H1 (cell line): ENCODE measurements at regions not wholly inside any gene's neighbourhood (a gene's known extent, or its start where the extent isn't known, plus 50 kb on each side); places are given as distances from the start of the nearest gene placed in this dataset.

Source experiments
- CTCF ChIA-PET: fragments of 300-600 bp; sonication (Branson Sonifier 250); formaldehyde crosslinking; loops from one replicate; lab custom pipeline; 2021; ENCODE audit not compliant: partially characterized antibody; lab: Charles Lee
- POLR2A ChIA-PET: fragments of 300-600 bp; sonication (Branson Sonifier 250); formaldehyde crosslinking; loops from one replicate; lab custom pipeline; 2021; ENCODE audit warnings: inconsistent platforms; ENCODE audit not compliant: partially characterized antibody; lab: Charles Lee
- DNase-seq, 2 experiments: peaks; one replicate each; pipeline versions ENCODE4 v3.0.0 to v3.0.0-alpha.2; 2010 to 2022; ENCODE audit warnings: low spot score in 2 of 2, low read depth in 1 of 2, mixed read lengths in 1 of 2
- FAIRE-seq: peaks from 2 replicates; lab custom pipeline; 2011; peaks lifted over from hg19 to GRCh38; lab: Jason Lieb, UNC
- H2AFZ ChIP-seq: 2 replicates; pipeline ENCODE4 v1.8.1; 2012; ENCODE audit warnings: low read length, inconsistent platforms
- H2AK5ac ChIP-seq: 2 replicates; pipeline ENCODE4 v1.6.1; 2013; ENCODE audit warnings: low read depth, low read length
- H2BK120ac ChIP-seq: replicated peaks from 2 replicates; pipeline ENCODE3; 2013; ENCODE audit warnings: low read depth, low read length, inconsistent platforms
- H2BK12ac ChIP-seq: 2 replicates; pipeline ENCODE4 v1.6.1; 2013; ENCODE audit warnings: low read depth, low read length
- H2BK15ac ChIP-seq: 2 replicates; pipeline ENCODE4 v1.6.1; 2013; ENCODE audit warnings: low read length
- H2BK20ac ChIP-seq: 2 replicates; pipeline ENCODE4 v1.6.1; 2013; ENCODE audit warnings: low read length
- H2BK5ac ChIP-seq: 2 replicates; pipeline ENCODE4 v1.6.1; 2013; ENCODE audit warnings: low read depth, low read length
- H3K14ac ChIP-seq: 2 replicates; pipeline ENCODE4 v1.6.1; 2013; ENCODE audit warnings: inconsistent platforms; ENCODE audit not compliant: insufficient read length
- H3K18ac ChIP-seq: 2 replicates; pipeline ENCODE4 v1.6.1; 2013; ENCODE audit warnings: low read length; ENCODE audit errors: extremely low read depth
- H3K23ac ChIP-seq: 2 replicates; pipeline ENCODE4 v1.6.1; 2013; ENCODE audit warnings: inconsistent platforms; ENCODE audit not compliant: insufficient read length
- H3K23me2 ChIP-seq: 2 replicates; pipeline ENCODE4 v1.6.1; 2013; ENCODE audit warnings: low read depth, low read length
- H3K27ac ChIP-seq: 2 replicates; pipeline ENCODE4 v1.6.1; 2011; ENCODE audit warnings: low read depth, low read length, inconsistent platforms
- H3K27me3 ChIP-seq, 4 experiments: replicated peaks in 1 of 4; 1 replicate in 1 of 4; 2 replicates in 3 of 4; pipeline versions ENCODE4 v1.6.1 to v1.8.1; 2011 to 2013; ENCODE audit warnings: low read length in 3 of 4, mild to moderate bottlenecking in 3 of 4, inconsistent platforms in 2 of 4, mixed read lengths in 2 of 4, moderate library complexity in 1 of 4; ENCODE audit not compliant: control insufficient read depth in 3 of 4, insufficient read depth in 3 of 4; ENCODE audit errors: extremely low read depth in 1 of 4
- H3K36me3 ChIP-seq, 4 experiments: 2 replicates each; pipeline versions ENCODE4 v1.6.1 to v1.8.1; 2011 to 2013; ENCODE audit warnings: mild to moderate bottlenecking in 4 of 4, low read length in 3 of 4, moderate library complexity in 2 of 4, control low read depth in 1 of 4, inconsistent platforms in 1 of 4; ENCODE audit not compliant: insufficient read depth in 4 of 4, control insufficient read depth in 2 of 4
- H3K4ac ChIP-seq: replicated peaks from 2 replicates; pipeline ENCODE3; 2013; ENCODE audit warnings: low read length, low read depth, mixed read lengths, inconsistent platforms; ENCODE audit not compliant: insufficient read length
- H3K4me1 ChIP-seq, 4 experiments: replicated peaks in 1 of 4; 1 replicate in 1 of 4; 2 replicates in 3 of 4; pipeline versions ENCODE4 v1.6.1 to v1.8.1; 2011 to 2013; ENCODE audit warnings: low read length in 3 of 4, inconsistent platforms in 2 of 4, mixed read lengths in 1 of 4; ENCODE audit not compliant: insufficient read depth in 4 of 4, control insufficient read depth in 3 of 4
- H3K4me2 ChIP-seq, 2 experiments: 2 replicates each; pipeline versions ENCODE4 v1.6.1 to v1.8.1; 2011 to 2013; ENCODE audit warnings: low read depth in 2 of 2, low read length in 2 of 2, control low read depth in 1 of 2, inconsistent platforms in 1 of 2, mild to moderate bottlenecking in 1 of 2; ENCODE audit not compliant: insufficient read depth in 1 of 2
- H3K4me3 ChIP-seq, 4 experiments: fragments of 200-600, 300-600 bp in 1 of 4; sonication (generic), shearing (Covaris generic), sonication (Bioruptor Twin) in 1 of 4; 2 replicates each; pipeline versions ENCODE4 v1.5.1 to v1.8.1; 2011 to 2016; ENCODE audit warnings: low read length in 4 of 4, low read depth in 3 of 4, control low read depth in 2 of 4, inconsistent platforms in 2 of 4, mild to moderate bottlenecking in 2 of 4, mixed read lengths in 1 of 4, moderate library complexity in 1 of 4; ENCODE audit not compliant: insufficient read depth in 2 of 4; ENCODE audit errors: extremely low read depth in 1 of 4
- H3K56ac ChIP-seq: replicated peaks from 2 replicates; pipeline ENCODE3; 2013; ENCODE audit warnings: low read depth, mild to moderate bottlenecking, mixed read lengths, low read length, inconsistent platforms; ENCODE audit not compliant: insufficient read length
- H3K79me1 ChIP-seq: 2 replicates; pipeline ENCODE4 v1.6.1; 2013; ENCODE audit warnings: low read depth, low read length, control low read depth
- H3K79me2 ChIP-seq, 2 experiments: 2 replicates each; pipeline versions ENCODE4 v1.6.1 to v1.8.1; 2012 to 2013; ENCODE audit warnings: low read length in 2 of 2, mild to moderate bottlenecking in 2 of 2, inconsistent platforms in 1 of 2; ENCODE audit not compliant: insufficient read depth in 2 of 2, control insufficient read depth in 1 of 2
- H3K9ac ChIP-seq, 4 experiments: replicated peaks in 1 of 4; 1 replicate in 1 of 4; 2 replicates in 3 of 4; pipeline versions ENCODE4 v1.6.1 to v1.8.1; 2011 to 2013; ENCODE audit warnings: low read depth in 3 of 4, low read length in 3 of 4, control low read depth in 2 of 4, mild to moderate bottlenecking in 2 of 4, moderate library complexity in 2 of 4, inconsistent platforms in 1 of 4; ENCODE audit errors: extremely low read depth in 1 of 4
- H3K9me3 ChIP-seq, 2 experiments: 2 replicates each; pipeline versions ENCODE4 v1.6.1 to v1.8.1; 2012 to 2013; ENCODE audit warnings: mild to moderate bottlenecking in 2 of 2, moderate library complexity in 2 of 2, control low read depth in 1 of 2, inconsistent platforms in 1 of 2, low read depth in 1 of 2, low read length in 1 of 2, mixed read lengths in 1 of 2; ENCODE audit not compliant: insufficient read depth in 2 of 2
- H4K20me1 ChIP-seq, 2 experiments: replicated peaks in 1 of 2; 2 replicates each; pipeline versions ENCODE3 to v1.8.1; 2011 to 2013; ENCODE audit warnings: inconsistent platforms in 2 of 2, low read length in 2 of 2, mild to moderate bottlenecking in 1 of 2; ENCODE audit not compliant: insufficient read depth in 2 of 2, control insufficient read depth in 1 of 2
- H4K5ac ChIP-seq: 2 replicates; pipeline ENCODE4 v1.6.1; 2013; ENCODE audit warnings: low read length, low read depth, mixed read lengths, inconsistent platforms; ENCODE audit not compliant: insufficient read length
- H4K8ac ChIP-seq: 2 replicates; pipeline ENCODE4 v1.8.0; 2013; ENCODE audit warnings: mild to moderate bottlenecking, moderate library complexity, low read length, inconsistent platforms; ENCODE audit not compliant: insufficient read depth; ENCODE audit errors: extremely low read depth
- H4K91ac ChIP-seq: replicated peaks from 2 replicates; pipeline ENCODE3; 2013; ENCODE audit warnings: low read length, mixed read lengths, inconsistent platforms; ENCODE audit not compliant: insufficient read length
- CHD1 ChIP-seq: IDR thresholded peaks from 2 replicates; pipeline ENCODE4 v1.6.1; 2012; ENCODE audit warnings: low read depth, low read length, improper control_type of control experiment
- CTBP2 ChIP-seq: IDR thresholded peaks from 2 replicates; pipeline ENCODE4 v1.7.0; 2011; ENCODE audit warnings: borderline replicate concordance, mild to moderate bottlenecking, moderate library complexity, mixed read lengths, low read length; ENCODE audit not compliant: insufficient read depth, insufficient read length
- EGR1 ChIP-seq: IDR thresholded peaks from 2 replicates; pipeline ENCODE4 v1.6.1; 2011; ENCODE audit warnings: low read depth, low read length, borderline replicate concordance
- KDM1A ChIP-seq: fragments of 200-600, 300-600 bp; sonication (generic); IDR thresholded peaks from 2 replicates; pipeline ENCODE4 v1.7.1; 2016; ENCODE audit warnings: mild to moderate bottlenecking, low read length, borderline replicate concordance
- KDM5A ChIP-seq: fragments of 200-600 bp; IDR thresholded peaks from 2 replicates; pipeline ENCODE4 v1.7.1; 2012; ENCODE audit warnings: mild to moderate bottlenecking, low read length, inconsistent platforms, mixed read lengths
- NRF1 ChIP-seq: IDR thresholded peaks from 2 replicates; pipeline ENCODE4 v1.6.1; 2011; ENCODE audit warnings: mild to moderate bottlenecking, low read depth, low read length, improper control_type of control experiment
- POLR2AphosphoS5 ChIP-seq: IDR thresholded peaks from 2 replicates; pipeline ENCODE4 v1.6.1; 2011; ENCODE audit warnings: low read depth, low read length
- SP1 ChIP-seq: IDR thresholded peaks from 2 replicates; pipeline ENCODE4 v1.6.1; 2011; ENCODE audit warnings: low read depth, low read length
- WGBS, 2 experiments: shearing (Covaris generic) in 1 of 2; methylation state at CpG; one replicate each; pipeline versions ENCODE4 v1.1.6 to v1.1.7; 2013 to 2015; ENCODE audit warnings: low lambda C conversion rate in 2 of 2, mixed read lengths in 2 of 2, inconsistent platforms in 1 of 2, low coverage in 1 of 2, missing lambda C conversion rate in 1 of 2; ENCODE audit not compliant: insufficient replicate concordance in 2 of 2, insufficient coverage in 1 of 2, insufficient read length in 1 of 2; ENCODE audit errors: extremely low coverage in 1 of 2, missing lambda C conversion rate in 1 of 2; 5-methylcytosine and 5-hydroxymethylcytosine counted together

DNA sequence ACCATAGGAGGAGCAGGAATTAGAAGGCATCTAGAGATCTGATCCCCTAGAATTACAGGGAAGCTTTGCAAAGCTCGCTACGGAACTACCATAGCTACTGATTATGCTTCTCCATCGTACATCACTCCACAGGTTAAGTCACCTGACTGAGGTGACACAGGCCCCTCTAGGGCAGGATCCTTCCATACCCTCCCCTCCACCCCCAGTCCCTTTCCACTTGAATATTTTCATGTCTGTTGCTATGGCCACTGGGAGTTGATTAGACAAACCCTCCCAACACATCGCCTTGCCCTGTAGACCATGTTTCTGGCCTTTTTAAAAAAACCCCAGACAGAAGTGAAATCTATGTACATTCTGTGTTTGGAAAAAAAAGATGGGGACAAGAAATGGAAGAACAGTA, 287.1 kb downstream of the SOX9 start:
- no peak for DNase-seq
- Histone ChIP-seq H2BK120ac (no peak overlapping the region), H3K4me2 (no peak overlapping the region; a peak in 1 of 4 replicates), H3K4ac (no peak overlapping the region), H3K56ac (no peak overlapping the region), H3K27ac (no peak overlapping the region), H4K20me1 (peaks cover 0 to 2% of the 10 kb centered on the region in 2 experiments), H4K91ac (no peak overlapping the region), H4K5ac (no peak overlapping the region), H2AFZ (no peak overlapping the region), H3K9me3 (no peaks in the 10 kb centered on the region), H3K79me1 (no peaks in the 10 kb centered on the region), H2BK15ac (no peak overlapping the region), H3K23ac (no peak overlapping the region), H3K14ac (no peak overlapping the region), H3K27me3 (peaks cover 37 to 65% (median 54%) of the 10 kb centered on the region in 4 experiments), H3K36me3 (no peaks in the 10 kb centered on the region), H2AK5ac (no peak overlapping the region), H3K23me2 (no peaks in the 10 kb centered on the region)
- CTCF ChIA-PET = interaction anchor here (0.9 to 1.7 kb wide), 3 partner anchors 16 to 1117 kb away, joined by 3 to 4 read pairs (median 4); no protein-coding TSS in a partner anchor
- WGBS, 2 experiments = 89% methylated on average over 4 of the region's 4 CpGs; no CpG with 5 or more reads in 1 of the 2 experiments
- no peak for TF ChIP-seq CTBP2
- TF ChIP-seq NRF1 = no peak
- no peak for TF ChIP-seq EGR1
- TF ChIP-seq SP1 = no peak
- TF ChIP-seq KDM5A = no peak
- no peak for TF ChIP-seq CHD1
- TF ChIP-seq KDM1A = no peak
- TF ChIP-seq POLR2AphosphoS5 = no peak
- TF ChIP-seq, all 59 proteins: peak for 0
- Histone ChIP-seq H4K8ac (no peak overlapping the region), H3K18ac (no peak overlapping the region), H2BK12ac (no peak overlapping the region), H3K4me1 (peaks cover 0 to 4% (median 0%) of the 10 kb centered on the region in 4 experiments; a peak in 2 of 7 replicates), H2BK5ac (no peak overlapping the region), H3K4me3 (no peak overlapping the region), H3K79me2 (no peaks in the 10 kb centered on the region), H2BK20ac (no peak overlapping the region), H3K9ac (no peak overlapping the region)
- POLR2A ChIA-PET = interaction anchor here (1.1 kb wide), 1 partner anchor 187 kb away, joined by 3 read pairs; no protein-coding TSS in a partner anchor
- no peak for FAIRE-seq
